Smooth muscle cell (in vitro differentiated cells): ENCODE measurements at regions not wholly inside any gene's neighbourhood (a gene's known extent, or its start where the extent isn't known, plus 50 kb on each side); places are given as distances from the start of the nearest gene placed in this dataset.

Experiments used
- DNase-seq: peaks from one replicate; lab custom pipeline; 2025; ENCODE audit not compliant: unreplicated experiment; lab: John Stamatoyannopoulos, UW
- H2AFZ ChIP-seq: fragments of 200-600 bp; sonication (generic); 2 replicates; pipeline ENCODE4 v1.6.0; 2016; ENCODE audit warnings: antibody characterized with exemption, low read depth, mild to moderate bottlenecking
- H3F3A ChIP-seq: fragments of 200-600 bp; sonication (generic); 2 replicates; pipeline ENCODE4 v1.6.0; 2017; ENCODE audit warnings: antibody characterized with exemption, low read depth
- H3K27ac ChIP-seq: fragments of 200-600 bp; sonication (generic); 2 replicates; pipeline ENCODE4 v1.5.1; 2016; ENCODE audit warnings: low read depth, mild to moderate bottlenecking
- H3K27me3 ChIP-seq: fragments of 200-600 bp; sonication (generic); 2 replicates; pipeline ENCODE4 v1.6.1; 2016; ENCODE audit warnings: low read depth, mild to moderate bottlenecking
- H3K36me3 ChIP-seq: fragments of 200-600 bp; sonication (generic); 2 replicates; pipeline ENCODE4 v1.5.1; 2016; ENCODE audit warnings: low read depth
- H3K4me1 ChIP-seq: fragments of 200-600 bp; sonication (generic); 2 replicates; pipeline ENCODE4 v1.5.1; 2016; ENCODE audit warnings: low read depth
- H3K4me2 ChIP-seq: fragments of 200-600 bp; sonication (generic); 2 replicates; pipeline ENCODE4 v1.6.0; 2016; ENCODE audit warnings: mild to moderate bottlenecking
- H3K4me3 ChIP-seq: fragments of 200-600 bp; sonication (generic); 2 replicates; pipeline ENCODE4 v1.5.1; 2016; ENCODE audit warnings: mild to moderate bottlenecking
- H3K79me2 ChIP-seq: fragments of 200-600 bp; sonication (generic); 2 replicates; pipeline ENCODE4 v1.6.0; 2016; ENCODE audit warnings: low read depth, mild to moderate bottlenecking
- H3K9ac ChIP-seq: fragments of 200-600 bp; sonication (generic); 2 replicates; pipeline ENCODE4 v1.6.0; 2016; ENCODE audit warnings: low read depth
- H3K9me3 ChIP-seq: fragments of 200-600 bp; sonication (generic); replicated peaks from 2 replicates; pipeline ENCODE4 v1.5.1; 2016; ENCODE audit warnings: low read depth
- H4K20me1 ChIP-seq: fragments of 200-600 bp; sonication (generic); 2 replicates; pipeline ENCODE4 v1.6.0; 2016; ENCODE audit warnings: low read depth
- WGBS: methylation state at CpG from one replicate; pipeline ENCODE4 v1.1.7; 2016; ENCODE audit warnings: low lambda C conversion rate; 5-methylcytosine and 5-hydroxymethylcytosine counted together
- TF ChIP-seq, protein P1 (sequence below): fragments of 200-600 bp; sonication (generic); IDR thresholded peaks from 2 replicates; pipeline ENCODE4 v1.5.1; 2017; ENCODE audit warnings: borderline replicate concordance, mild to moderate bottlenecking, antibody characterized with exemption; ENCODE audit not compliant: insufficient read depth, poor library complexity, severe bottlenecking

DNA sequence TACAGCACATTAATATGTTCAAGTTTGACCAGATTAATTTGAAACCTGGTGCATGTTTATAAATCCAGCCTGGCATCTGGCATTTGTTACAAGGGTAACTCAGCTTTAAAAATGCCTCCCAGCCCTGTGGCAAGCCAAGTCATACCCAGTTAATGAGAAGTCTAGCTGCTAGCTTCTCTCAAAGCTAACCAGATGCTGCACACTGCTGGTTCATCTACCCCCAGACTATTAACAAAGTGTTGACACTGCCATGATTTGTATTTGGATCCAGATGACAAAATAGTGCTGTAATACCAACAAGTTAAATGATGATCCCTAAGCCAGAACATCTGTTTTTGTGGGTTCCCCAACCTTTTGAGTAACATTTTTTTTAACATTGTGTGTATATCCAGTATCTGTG is 573.7 kb upstream of the DAB2 start:
- Histone ChIP-seq H4K20me1 (no peaks in the 10 kb centered on the region), H3K4me1 (no peaks in the 10 kb centered on the region), H3K79me2 (no peaks in the 10 kb centered on the region), H2AFZ (no peak overlapping the region), H3K27ac (no peak overlapping the region), H3K27me3 (no peaks in the 10 kb centered on the region), H3K36me3 (no peaks in the 10 kb centered on the region), H3K9me3 (no peaks in the 10 kb centered on the region), H3F3A (no peaks in the 10 kb centered on the region), H3K9ac (no peak overlapping the region), H3K4me3 (no peak overlapping the region), H3K4me2 (no peak overlapping the region)
- DNase-seq = no peak
- TF ChIP-seq, protein P1, sequence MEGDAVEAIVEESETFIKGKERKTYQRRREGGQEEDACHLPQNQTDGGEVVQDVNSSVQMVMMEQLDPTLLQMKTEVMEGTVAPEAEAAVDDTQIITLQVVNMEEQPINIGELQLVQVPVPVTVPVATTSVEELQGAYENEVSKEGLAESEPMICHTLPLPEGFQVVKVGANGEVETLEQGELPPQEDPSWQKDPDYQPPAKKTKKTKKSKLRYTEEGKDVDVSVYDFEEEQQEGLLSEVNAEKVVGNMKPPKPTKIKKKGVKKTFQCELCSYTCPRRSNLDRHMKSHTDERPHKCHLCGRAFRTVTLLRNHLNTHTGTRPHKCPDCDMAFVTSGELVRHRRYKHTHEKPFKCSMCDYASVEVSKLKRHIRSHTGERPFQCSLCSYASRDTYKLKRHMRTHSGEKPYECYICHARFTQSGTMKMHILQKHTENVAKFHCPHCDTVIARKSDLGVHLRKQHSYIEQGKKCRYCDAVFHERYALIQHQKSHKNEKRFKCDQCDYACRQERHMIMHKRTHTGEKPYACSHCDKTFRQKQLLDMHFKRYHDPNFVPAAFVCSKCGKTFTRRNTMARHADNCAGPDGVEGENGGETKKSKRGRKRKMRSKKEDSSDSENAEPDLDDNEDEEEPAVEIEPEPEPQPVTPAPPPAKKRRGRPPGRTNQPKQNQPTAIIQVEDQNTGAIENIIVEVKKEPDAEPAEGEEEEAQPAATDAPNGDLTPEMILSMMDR = no peak

DNA sequence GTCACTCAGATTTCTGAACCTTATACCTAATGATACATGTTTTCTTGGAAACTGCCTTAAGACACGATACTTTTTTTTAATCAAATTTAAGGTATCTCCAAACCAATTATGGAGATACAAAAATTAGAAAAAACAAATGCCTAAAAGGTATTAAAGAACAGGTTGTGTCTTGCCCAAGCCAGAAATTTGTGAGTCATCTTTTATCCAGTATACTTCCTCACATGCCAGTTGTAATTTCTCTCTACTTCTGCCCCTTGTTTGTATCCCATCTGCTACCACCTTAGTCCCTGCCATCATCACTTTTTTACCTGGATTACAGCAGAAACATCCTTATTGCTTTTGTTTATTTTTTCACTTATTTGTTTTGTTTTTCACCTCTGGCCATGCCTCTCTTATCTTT is 571.2 kb upstream of the DAB2 start:
- Histone ChIP-seq H3K9me3 (no peaks in the 10 kb centered on the region), H4K20me1 (no peaks in the 10 kb centered on the region), H3K4me1 (no peaks in the 10 kb centered on the region), H3K79me2 (no peaks in the 10 kb centered on the region), H3K4me3 (no peak overlapping the region), H3K9ac (no peak overlapping the region), H3F3A (no peaks in the 10 kb centered on the region), H3K27ac (no peak overlapping the region), H2AFZ (no peak overlapping the region), H3K27me3 (no peaks in the 10 kb centered on the region), H3K4me2 (no peak overlapping the region), H3K36me3 (no peaks in the 10 kb centered on the region)
- DNase-seq = no peak
- 74% methylated on average over 1 of the region's 1 CpG for WGBS
- TF ChIP-seq, protein P1 = no peak

DNA sequence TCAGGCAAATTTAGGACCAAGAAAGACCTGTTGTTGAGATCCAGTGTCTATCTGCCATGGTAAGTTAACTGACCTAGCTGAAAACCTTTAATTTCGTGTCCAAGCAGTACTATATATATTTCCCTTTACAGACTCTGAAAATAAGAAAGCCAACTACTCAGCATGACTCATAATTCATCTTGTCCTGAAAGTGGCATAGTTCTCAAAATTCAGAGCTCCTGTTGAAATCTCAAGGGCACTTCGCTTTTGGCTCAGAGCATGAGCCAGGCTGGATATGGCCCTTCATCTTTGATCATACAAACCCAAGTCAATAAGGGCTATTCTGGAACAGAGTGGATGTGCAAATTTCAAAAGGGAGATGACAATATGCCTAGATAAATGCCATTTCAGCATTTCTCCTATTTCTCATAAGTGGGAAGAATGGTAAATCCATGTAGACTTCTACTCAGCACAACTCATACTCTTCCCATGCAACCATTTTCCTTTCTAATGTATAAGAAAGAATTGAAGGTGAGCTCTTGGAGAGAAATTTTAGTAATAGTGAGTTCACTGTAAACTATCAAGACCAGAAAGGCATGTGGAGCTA is 567.9 kb upstream of the DAB2 start:
- Histone ChIP-seq H2AFZ (no peak overlapping the region), H3K36me3 (no peaks in the 10 kb centered on the region), H3K27me3 (no peaks in the 10 kb centered on the region), H3F3A (no peaks in the 10 kb centered on the region), H3K9ac (no peak overlapping the region), H3K27ac (no peak overlapping the region), H3K79me2 (no peaks in the 10 kb centered on the region), H3K4me1 (no peaks in the 10 kb centered on the region), H3K4me2 (no peak overlapping the region), H4K20me1 (no peaks in the 10 kb centered on the region), H3K9me3 (no peaks in the 10 kb centered on the region), H3K4me3 (no peak overlapping the region)
- WGBS = 85% methylated on average over 2 of the region's 2 CpGs
- DNase-seq = no peak
- TF ChIP-seq, protein P1 = no peak

DNA sequence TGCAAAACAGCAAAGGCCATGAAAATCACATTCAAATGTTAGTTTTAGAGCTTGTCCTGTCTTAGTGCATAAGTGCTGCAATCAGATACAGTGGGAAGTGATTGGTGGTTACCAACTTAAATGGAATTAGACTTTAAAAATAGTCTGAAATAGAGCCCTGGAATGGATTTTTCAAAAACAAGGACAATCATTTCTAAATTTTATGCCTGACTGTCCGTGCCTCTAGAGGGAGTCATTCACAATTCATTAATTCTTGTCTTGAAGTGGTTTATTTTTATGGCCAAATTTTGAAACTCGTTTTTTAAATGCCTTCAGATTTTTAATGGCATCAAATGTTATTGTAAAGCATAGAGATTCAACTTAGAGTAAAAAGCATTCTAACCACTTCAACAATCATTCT is 561.8 kb upstream of the DAB2 start:
- H2AFZ ChIP-seq = no peak overlapping the region
- H3F3A ChIP-seq = no peaks in the 10 kb centered on the region
- WGBS = 63% methylated on average over 2 of the region's 2 CpGs
- no peaks in the 10 kb centered on the region for H4K20me1 ChIP-seq
- no peaks in the 10 kb centered on the region for H3K4me1 ChIP-seq
- H3K36me3 ChIP-seq = no peaks in the 10 kb centered on the region
- TF ChIP-seq, protein P1 = no peak
- no peak for DNase-seq
- no peaks in the 10 kb centered on the region for H3K27me3 ChIP-seq
- no peak overlapping the region for H3K9ac ChIP-seq
- H3K27ac ChIP-seq = no peak overlapping the region
- no peak overlapping the region for H3K4me2 ChIP-seq
- H3K9me3 ChIP-seq = no peaks in the 10 kb centered on the region
- no peaks in the 10 kb centered on the region for H3K79me2 ChIP-seq
- H3K4me3 ChIP-seq = no peak overlapping the region
